H1 (cell line): ENCODE measurements at regions not wholly inside any gene's neighbourhood (a gene's known extent, or its start where the extent isn't known, plus 50 kb on each side); places are given as distances from the start of the nearest gene placed in this dataset.

ENCODE experiments used
- CHD7 ChIP-seq: fragments of 300-600 bp; sonication (generic); IDR thresholded peaks from 2 replicates; pipeline ENCODE4 v1.7.1; 2012; ENCODE audit warnings: low read length, moderate library complexity, mild to moderate bottlenecking, inconsistent platforms; ENCODE audit not compliant: insufficient replicate concordance

- no peak for TF ChIP-seq CHD7
Measured at GRCh38 chr14:95446470-95446869, 70.0 kb downstream of the SYNE3 start (continued).
